AG10803 (cell line): ENCODE measurements at regions not wholly inside any gene's neighbourhood (a gene's known extent, or its start where the extent isn't known, plus 50 kb on each side); places are given as distances from the start of the nearest gene placed in this dataset.

ENCODE experiments used
- DNase-seq: peaks from one replicate; pipeline ENCODE4 v3.0.0; 2010; ENCODE audit warnings: low read depth
- H3K4me3 ChIP-seq: 2 replicates; pipeline ENCODE4 v1.5.1; 2011; ENCODE audit warnings: mild to moderate bottlenecking, low read length, control low read depth
- CTCF ChIP-seq: conservative IDR thresholded peaks from 2 replicates; pipeline ENCODE4 v1.5.1; 2011; ENCODE audit warnings: mild to moderate bottlenecking, low read length, control low read depth, inconsistent platforms

DNA sequence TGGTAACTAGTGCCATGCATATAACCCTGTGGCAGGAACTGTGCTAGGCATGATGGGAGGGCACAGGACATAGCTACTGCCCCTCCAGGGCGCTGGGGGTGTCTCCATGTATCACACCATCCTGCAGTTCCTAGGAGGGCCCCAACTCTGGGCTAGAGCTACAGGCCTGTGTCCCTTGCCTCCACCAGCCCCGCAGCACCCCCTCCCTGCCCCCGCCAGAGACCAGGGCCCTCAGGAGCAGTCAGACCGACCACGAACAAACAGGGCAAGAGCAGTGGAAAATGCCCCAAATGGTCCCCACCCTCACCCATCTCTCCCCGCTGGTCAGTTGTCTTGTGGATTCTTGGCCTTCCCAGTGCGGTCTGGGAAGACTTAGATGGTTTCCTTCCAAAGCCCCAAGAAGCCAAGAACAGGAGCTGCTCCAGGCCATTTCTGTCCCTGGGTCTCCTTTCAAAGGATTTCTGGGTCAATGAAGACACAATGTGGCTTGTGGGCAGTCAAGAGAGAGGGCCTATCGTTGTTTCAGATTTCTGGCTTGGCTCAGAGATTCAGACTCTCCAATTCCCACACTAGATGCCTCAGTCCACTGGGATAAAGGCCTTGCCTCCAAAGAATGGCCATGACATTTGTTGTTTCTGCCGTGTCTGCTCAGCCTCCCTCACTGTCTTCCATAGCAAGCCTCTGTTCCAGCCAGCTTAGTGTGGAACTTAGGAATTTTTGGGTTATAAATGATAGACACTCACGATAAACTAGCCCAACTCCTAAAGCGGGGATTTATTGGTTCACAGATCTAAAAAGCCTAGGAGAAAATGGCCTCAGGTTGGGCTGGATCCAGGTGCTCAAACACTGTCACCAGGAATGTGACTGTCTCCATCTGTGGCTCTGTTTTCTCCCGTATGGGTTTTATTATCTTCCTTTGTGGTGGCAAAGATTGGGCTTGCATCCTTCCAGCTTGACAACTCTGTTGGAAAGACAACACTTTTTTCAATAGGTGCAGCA, 80.6 kb downstream of the LSM3 start:
- no peak for DNase-seq
- no peak for TF ChIP-seq CTCF
- H3K4me3 ChIP-seq: no peak overlapping the region

DNA sequence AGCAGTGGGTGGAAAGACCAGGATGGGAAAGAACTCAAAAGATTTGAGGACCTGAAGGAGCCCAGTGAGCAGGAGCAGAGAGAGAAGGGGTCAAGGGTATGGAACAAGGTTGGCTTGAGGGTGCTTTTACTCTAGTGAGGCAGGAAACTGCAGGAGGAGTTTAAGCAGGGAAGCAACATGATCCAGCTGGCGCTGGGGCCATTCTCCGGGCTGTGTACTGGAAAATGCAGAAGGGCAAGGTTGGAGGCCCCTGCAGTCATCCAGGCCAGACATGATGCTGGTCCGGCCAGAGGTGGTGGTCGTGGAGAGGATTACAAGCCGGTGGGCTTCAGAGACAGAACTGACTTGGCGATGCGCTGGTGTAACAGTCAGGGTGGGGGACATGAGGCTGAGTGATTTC, 81.8 kb downstream of the LSM3 start:
- DNase-seq: no peak

DNA sequence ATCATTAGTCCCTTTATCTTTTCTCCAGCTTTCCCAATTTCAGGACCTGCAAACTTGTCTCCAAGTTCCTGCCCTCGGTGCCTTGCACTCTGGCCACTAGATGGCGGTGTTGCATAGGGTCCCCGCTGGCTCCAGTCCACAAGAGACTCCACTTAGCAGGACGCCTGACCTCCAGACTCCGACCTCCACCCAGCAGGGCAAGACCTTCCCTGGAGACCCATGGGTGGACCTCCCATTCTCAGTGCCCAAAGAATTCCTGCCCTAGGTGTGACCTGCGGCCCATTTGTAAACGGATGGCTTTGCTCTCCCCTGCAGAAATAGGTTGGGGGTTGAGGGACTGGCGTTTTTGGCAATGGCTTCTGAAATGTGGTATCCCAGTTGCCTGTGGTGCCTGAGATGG, 82.6 kb downstream of the LSM3 start:
- peak; percentile 69 for DNase-seq
- TF ChIP-seq CTCF: peak; percentile 99
- no peak overlapping the region for H3K4me3 ChIP-seq

More for the DNA sequence above, 81.8 kb downstream of the LSM3 start:
- H3K4me3 ChIP-seq: no peak overlapping the region
- no peak for TF ChIP-seq CTCF

GRCh38 chr3:14262212-14262611, 83.6 kb downstream of the LSM3 start:
- no peak for DNase-seq
- TF ChIP-seq CTCF: no peak
- no peak overlapping the region for H3K4me3 ChIP-seq

DNA sequence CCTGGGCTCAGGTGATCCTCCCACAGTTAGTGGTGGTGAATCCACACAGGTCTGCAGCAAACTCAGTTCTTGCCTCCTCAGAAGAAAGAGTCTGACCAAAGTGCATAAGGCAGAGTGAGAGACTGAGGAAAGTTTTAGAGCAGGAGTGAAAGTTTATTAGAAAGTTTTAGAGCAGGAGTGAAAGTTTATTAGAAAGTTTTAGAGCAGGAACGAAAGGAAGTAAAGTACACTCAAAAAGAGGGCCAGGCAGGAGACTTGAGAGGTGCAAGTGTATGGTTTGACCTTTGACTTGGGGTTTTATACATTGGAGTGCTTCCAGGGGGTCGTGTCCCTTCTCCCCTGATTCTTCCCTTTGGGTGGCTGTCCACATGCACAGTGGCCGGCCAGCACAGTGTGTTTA, 84.2 kb downstream of the LSM3 start:
- DNase-seq: no peak
- TF ChIP-seq CTCF: no peak
- no peak overlapping the region for H3K4me3 ChIP-seq

- no peak for DNase-seq
- no peak overlapping the region for H3K4me3 ChIP-seq
- no peak for TF ChIP-seq CTCF
Measured at GRCh38 chr3:14263317-14264005, 84.8 kb downstream of the LSM3 start.
